Mucosa of descending colon (tissue), 3 donors: ENCODE measurements at regions not wholly inside any gene's neighbourhood (a gene's known extent, or its start where the extent isn't known, plus 50 kb on each side); places are given as distances from the start of the nearest gene placed in this dataset.

Source experiments
- ATAC-seq: fragments of 200-7000 bp; cut with Tn5 transposase; one replicate; pipeline ENCODE4 v1.9.1; 2020; ENCODE audit warnings: mild to moderate bottlenecking, moderate library complexity
- DNase-seq, 3 donors: peaks; one replicate each; pipeline ENCODE4 v3.0.0-alpha.2; 2020
- H3K36me3 ChIP-seq: fragments of 200-600 bp; one replicate; pipeline ENCODE4 v1.8.0; 2021; ENCODE audit warnings: low read depth, mild to moderate bottlenecking
- H3K4me1 ChIP-seq: fragments of 200-600 bp; one replicate; pipeline ENCODE4 v1.8.0; 2021; ENCODE audit warnings: low read depth, mild to moderate bottlenecking
- H3K4me3 ChIP-seq: fragments of 200-600 bp; one replicate; pipeline ENCODE4 v1.8.0; 2021; ENCODE audit warnings: mild to moderate bottlenecking
- H3K9me3 ChIP-seq: fragments of 200-600 bp; one replicate; pipeline ENCODE4 v1.8.0; 2021; ENCODE audit warnings: mild to moderate bottlenecking
- intact Hi-C, 2 donors: fragments of 100-400 bp; cut with DNase I in 1 of 2; cut with micrococcal nuclease in 1 of 2; formaldehyde crosslinking; loops; one replicate each; pipeline versions ENCODE4 v1.11.0 to v1.11.1; 2022; cut with DNase I, micrococcal nuclease
- TF ChIP-seq, protein P1 (sequence below): fragments of 200-600 bp; IDR thresholded peaks from one replicate; pipeline ENCODE4 v1.8.0; 2022; ENCODE audit warnings: antibody characterized with exemption, mild to moderate bottlenecking
- donor health status: DM: no; HTN: no; CAD: no; lungs with moderate emphysema.
- donor health status: DM: no; HTN: no; CAD: no.
- donor health status: DM: no; HTN: yes; CAD: no.

DNA sequence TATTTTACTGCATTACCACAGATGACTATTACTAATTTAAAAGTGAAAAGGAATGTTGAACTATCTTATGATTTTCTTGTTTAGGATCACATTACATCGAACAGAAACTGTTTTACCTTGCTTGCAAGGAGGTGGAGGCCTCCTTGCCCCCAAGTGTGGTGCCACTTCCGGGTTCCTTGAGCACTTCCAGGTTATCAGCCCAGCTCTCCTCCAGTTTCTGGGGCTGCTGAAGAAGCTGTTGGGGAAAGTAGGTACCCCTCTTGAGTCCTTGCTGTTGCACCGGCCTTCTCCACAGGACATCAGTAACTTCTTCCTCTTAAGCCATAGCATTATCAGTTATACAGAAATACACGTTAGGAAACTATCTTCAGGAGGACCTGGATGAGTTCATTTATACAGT lies 278.2 kb downstream of the DMRT2 start:
- H3K4me1 ChIP-seq, result no peaks in the 10 kb centered on the region
- no peaks in the 10 kb centered on the region for H3K9me3 ChIP-seq
- intact Hi-C loops, result no loop called here
- no peaks in the 10 kb centered on the region for H3K36me3 ChIP-seq
- H3K4me3 ChIP-seq, result no peak overlapping the region
- TF ChIP-seq, protein P1, sequence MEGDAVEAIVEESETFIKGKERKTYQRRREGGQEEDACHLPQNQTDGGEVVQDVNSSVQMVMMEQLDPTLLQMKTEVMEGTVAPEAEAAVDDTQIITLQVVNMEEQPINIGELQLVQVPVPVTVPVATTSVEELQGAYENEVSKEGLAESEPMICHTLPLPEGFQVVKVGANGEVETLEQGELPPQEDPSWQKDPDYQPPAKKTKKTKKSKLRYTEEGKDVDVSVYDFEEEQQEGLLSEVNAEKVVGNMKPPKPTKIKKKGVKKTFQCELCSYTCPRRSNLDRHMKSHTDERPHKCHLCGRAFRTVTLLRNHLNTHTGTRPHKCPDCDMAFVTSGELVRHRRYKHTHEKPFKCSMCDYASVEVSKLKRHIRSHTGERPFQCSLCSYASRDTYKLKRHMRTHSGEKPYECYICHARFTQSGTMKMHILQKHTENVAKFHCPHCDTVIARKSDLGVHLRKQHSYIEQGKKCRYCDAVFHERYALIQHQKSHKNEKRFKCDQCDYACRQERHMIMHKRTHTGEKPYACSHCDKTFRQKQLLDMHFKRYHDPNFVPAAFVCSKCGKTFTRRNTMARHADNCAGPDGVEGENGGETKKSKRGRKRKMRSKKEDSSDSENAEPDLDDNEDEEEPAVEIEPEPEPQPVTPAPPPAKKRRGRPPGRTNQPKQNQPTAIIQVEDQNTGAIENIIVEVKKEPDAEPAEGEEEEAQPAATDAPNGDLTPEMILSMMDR, result no peak
- no peak for DNase-seq
- ATAC-seq, result no peak

DNA sequence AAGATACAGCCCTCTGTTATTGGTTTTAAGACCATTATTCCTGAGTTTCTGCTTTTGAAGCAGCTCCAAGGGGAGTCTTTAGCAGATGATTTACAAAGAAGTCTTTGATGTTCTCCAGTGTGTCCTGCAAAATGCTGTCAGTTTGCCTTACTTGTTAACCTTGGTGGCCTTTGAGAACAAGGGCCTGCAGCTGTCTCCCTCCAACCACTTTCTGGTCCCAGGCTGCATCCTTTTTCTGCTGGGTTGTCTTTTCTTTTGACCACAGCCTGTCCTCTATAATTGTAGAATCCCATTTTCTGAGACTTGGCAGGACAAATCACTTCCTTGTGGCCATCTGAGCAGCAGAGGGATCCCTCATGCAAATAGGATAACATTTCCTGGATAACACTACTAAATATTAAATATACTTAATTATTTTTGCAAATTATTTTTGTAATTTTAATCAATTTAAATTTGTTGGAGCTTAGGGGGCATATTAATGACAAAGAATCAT lies 281.4 kb downstream of the DMRT2 start:
- ATAC-seq, result no peak
- DNase-seq, result no peak
- no peaks in the 10 kb centered on the region for H3K4me1 ChIP-seq
- TF ChIP-seq, protein P1, result no peak
- no peaks in the 10 kb centered on the region for H3K9me3 ChIP-seq
- no peak overlapping the region for H3K4me3 ChIP-seq
- H3K36me3 ChIP-seq, result no peaks in the 10 kb centered on the region
- intact Hi-C loops, result no loop called here

DNA sequence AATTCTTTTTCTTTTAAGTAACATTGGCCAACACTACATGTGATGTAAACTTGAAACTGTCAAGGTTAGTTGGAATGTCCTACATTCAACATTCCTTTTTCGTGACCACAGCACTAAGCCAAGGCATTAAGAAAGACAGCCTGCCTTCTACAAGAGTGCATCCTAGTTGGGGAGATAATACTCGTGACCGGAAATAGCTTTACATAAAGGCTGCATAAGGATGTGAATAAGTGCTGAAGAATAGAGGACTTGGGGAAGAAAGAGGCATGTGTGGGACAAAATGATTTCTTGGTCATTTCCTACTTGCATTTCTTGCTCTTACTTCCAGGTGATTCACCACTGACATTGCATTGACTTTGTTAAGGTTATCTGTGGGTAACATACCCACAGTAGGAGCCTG lies 282.0 kb downstream of the DMRT2 start:
- intact Hi-C loops, result no loop called here
- no peak for DNase-seq
- Histone ChIP-seq H3K9me3 (no peaks in the 10 kb centered on the region), H3K4me1 (no peaks in the 10 kb centered on the region), H3K36me3 (no peaks in the 10 kb centered on the region), H3K4me3 (no peak overlapping the region)
- TF ChIP-seq, protein P1, result no peak
- ATAC-seq, result no peak

DNA sequence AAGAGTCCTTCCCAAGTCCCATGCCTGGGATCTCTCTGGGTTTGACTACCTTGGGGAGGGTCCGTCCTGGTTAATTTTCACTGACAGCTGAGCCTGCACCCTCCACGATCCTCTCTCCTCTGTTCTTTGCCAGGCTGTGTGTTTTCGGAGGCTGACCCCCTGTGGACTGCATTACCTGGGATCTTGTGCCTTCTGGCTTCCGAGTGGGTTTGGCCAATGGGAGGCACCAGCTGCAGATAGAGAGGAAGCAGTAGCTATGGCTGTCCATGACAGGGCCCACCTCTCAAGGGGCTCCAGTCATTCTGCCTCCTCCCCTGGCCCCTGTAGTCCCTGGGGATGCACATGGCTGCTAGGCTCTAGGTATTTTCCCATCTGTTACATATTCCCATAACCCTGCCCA lies 285.0 kb downstream of the DMRT2 start:
- Histone ChIP-seq H3K9me3 (no peaks in the 10 kb centered on the region), H3K36me3 (no peaks in the 10 kb centered on the region), H3K4me3 (no peak overlapping the region), H3K4me1 (no peaks in the 10 kb centered on the region)
- DNase-seq (no peak), ATAC-seq (no peak)
- intact Hi-C loops, result no loop called here
- TF ChIP-seq, protein P1, result no peak

DNA sequence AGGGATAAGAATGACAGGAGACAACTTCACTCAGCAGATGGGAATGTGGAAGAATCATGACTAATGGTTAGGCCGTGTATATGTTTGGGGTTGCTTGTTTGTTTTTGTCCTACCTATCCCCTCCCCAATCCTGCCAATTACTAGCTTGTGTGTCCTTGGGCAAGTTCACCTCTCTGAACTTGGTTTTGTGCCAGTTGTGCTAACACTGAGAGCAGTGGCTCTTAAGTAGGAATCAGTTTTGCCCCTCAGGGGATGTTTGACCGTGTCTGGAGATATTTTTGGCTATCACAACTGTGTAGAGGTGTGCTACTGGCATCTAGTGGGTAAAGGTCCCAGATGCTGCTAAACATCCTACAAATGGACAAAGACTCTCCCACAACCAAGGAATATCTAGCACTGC lies 287.0 kb downstream of the DMRT2 start:
- Histone ChIP-seq H3K9me3 (no peaks in the 10 kb centered on the region), H3K4me1 (no peaks in the 10 kb centered on the region), H3K36me3 (no peaks in the 10 kb centered on the region), H3K4me3 (no peak overlapping the region)
- TF ChIP-seq, protein P1, result no peak
- no peak for ATAC-seq
- no peak for DNase-seq
- intact Hi-C loops, result no loop called here

DNA sequence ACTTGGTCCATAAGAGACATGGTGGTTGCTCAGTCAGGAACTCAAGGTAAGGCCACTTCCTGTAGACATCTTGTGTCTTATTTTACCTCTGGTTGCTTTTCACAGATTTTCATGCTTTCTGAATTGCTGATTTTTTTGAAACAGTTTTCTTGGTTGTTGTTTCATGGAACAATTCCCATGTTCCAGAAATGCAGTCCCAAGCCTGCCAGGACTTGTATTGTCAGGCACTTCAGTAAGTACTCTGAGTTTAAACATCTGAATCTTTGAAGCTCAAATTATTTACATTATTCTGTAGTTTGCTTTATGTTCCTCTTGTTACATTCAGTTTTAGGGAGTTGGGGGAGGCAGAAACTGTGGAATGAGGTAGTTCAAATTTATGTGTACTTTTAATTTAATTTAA lies 290.2 kb downstream of the DMRT2 start:
- no peaks in the 10 kb centered on the region for H3K4me1 ChIP-seq
- H3K36me3 ChIP-seq, result no peaks in the 10 kb centered on the region
- intact Hi-C loops, result no loop called here
- no peak for DNase-seq
- TF ChIP-seq, protein P1, result no peak
- ATAC-seq, result no peak
- H3K4me3 ChIP-seq, result no peak overlapping the region
- no peaks in the 10 kb centered on the region for H3K9me3 ChIP-seq
